Ovary (tissue), 3 donors: ENCODE measurements at regions not wholly inside any gene's neighbourhood (a gene's known extent, or its start where the extent isn't known, plus 50 kb on each side); places are given as distances from the start of the nearest gene placed in this dataset.

Source experiments
- EP300 ChIP-seq: sonication (generic); formaldehyde crosslinking; IDR thresholded peaks from one replicate; pipeline ENCODE4 v1.6.1; 2017; ENCODE audit warnings: antibody characterized with exemption
- POLR2A ChIP-seq: fragments of 450-650 bp; IDR thresholded peaks from one replicate; pipeline ENCODE4 v1.6.1; 2017; ENCODE audit warnings: antibody characterized with exemption, mild to moderate bottlenecking, moderate library complexity
- TF ChIP-seq, protein P1 (sequence below), 3 donors: fragments of 450-650 bp in 2 of 3; fragments of 200-600 bp in 1 of 3; IDR thresholded peaks; one replicate each; pipeline versions ENCODE4 v1.5.1 to v1.8.0; 2016 to 2022; ENCODE audit warnings: antibody characterized with exemption in 3 of 3, mild to moderate bottlenecking in 1 of 3
- donor health status: DM: no; HTN: no; CAD: no.

DNA sequence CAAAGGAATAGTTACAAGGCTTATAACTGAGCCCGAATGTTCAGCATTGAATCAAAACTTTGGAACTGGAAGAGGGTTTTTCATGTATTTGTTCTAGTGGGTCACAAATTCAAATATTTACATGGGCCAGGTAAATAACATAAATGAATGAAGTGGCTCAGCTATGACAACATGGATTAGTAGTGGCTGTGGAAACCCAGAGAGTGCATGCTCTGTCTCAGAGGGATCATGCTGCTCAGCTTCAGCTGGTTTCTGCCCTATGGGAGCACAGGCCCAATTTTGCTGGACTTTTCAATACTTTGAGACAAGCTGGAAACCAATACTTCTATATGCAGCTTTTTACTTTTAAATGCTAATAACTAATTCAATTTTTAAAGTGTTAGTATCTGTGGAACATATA lies 394.0 kb upstream of the TEX13C start:
- TF ChIP-seq, protein P1, sequence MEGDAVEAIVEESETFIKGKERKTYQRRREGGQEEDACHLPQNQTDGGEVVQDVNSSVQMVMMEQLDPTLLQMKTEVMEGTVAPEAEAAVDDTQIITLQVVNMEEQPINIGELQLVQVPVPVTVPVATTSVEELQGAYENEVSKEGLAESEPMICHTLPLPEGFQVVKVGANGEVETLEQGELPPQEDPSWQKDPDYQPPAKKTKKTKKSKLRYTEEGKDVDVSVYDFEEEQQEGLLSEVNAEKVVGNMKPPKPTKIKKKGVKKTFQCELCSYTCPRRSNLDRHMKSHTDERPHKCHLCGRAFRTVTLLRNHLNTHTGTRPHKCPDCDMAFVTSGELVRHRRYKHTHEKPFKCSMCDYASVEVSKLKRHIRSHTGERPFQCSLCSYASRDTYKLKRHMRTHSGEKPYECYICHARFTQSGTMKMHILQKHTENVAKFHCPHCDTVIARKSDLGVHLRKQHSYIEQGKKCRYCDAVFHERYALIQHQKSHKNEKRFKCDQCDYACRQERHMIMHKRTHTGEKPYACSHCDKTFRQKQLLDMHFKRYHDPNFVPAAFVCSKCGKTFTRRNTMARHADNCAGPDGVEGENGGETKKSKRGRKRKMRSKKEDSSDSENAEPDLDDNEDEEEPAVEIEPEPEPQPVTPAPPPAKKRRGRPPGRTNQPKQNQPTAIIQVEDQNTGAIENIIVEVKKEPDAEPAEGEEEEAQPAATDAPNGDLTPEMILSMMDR (IDR thresholded peaks at IDR 0.05), result no peak
- TF ChIP-seq POLR2A, result no peak
- TF ChIP-seq EP300, result no peak
